ENCODE measurements at regions not wholly inside any gene's neighbourhood (a gene's known extent, or its start where the extent isn't known, plus 50 kb on each side); places are given as distances from the start of the nearest gene placed in this dataset.

DNA sequence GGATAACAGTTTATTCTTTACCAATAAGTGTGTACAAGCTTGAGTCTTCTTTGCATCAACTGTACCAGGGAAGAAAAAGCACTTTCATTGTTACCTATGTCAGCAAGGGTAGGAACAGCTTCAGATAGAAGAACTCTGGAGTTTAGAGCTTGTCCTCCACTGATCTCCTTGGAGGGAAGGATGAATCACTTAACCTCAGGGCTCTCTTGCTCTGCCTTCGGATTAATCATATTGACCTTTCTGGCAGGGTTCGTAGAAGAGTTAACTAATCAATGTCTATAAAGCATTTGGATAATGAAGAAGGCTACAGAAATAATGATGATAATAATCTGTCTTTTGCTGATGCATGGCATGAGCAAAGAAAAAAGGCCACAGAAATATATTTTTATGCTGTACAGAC, 339.5 kb upstream of the TPK1 start:
- H3K4me1 ChIP-seq (ENCODE audit: insufficient read depth, low read length): no peaks in the 10 kb centered on the region
- no peak overlapping the region for H3K4me3 Mint-ChIP-seq
- no peak for TF ChIP-seq CTCF (IDR thresholded peaks at IDR 0.05)
- H3K36me3 Mint-ChIP-seq (ENCODE audit: low read depth): no peaks in the 10 kb centered on the region
- ATAC-seq (ENCODE audit: poor library complexity) (no peak), DNase-seq (no peak)
- H3K36me3 ChIP-seq (ENCODE audit: insufficient read depth, low read length): no peaks in the 10 kb centered on the region
- H3K4me3 ChIP-seq (ENCODE audit: low read length): no peak overlapping the region
- no peaks in the 10 kb centered on the region for H3K9me3 Mint-ChIP-seq
- ChIA-PET POLR2A (no interaction called here), CTCF (no interaction called here)
- no peaks in the 10 kb centered on the region for H3K9me3 ChIP-seq (ENCODE audit: control insufficient read depth in 1 of 2, insufficient read depth in 1 of 2, low read length in 2 of 2)
- intact Hi-C loops (cut with DNase I, micrococcal nuclease): no loop called here
- no peak overlapping the region for H3K27ac Mint-ChIP-seq
- H3K27me3 Mint-ChIP-seq: no peaks in the 10 kb centered on the region
- H3K27me3 ChIP-seq (ENCODE audit: control insufficient read depth in 1 of 2, insufficient read depth in 2 of 2, low read length in 2 of 2): no peaks in the 10 kb centered on the region
- no peak overlapping the region for H3K27ac ChIP-seq (ENCODE audit: low read depth in 1 of 2, low read length in 2 of 2)
- no peaks in the 10 kb centered on the region for H3K4me1 Mint-ChIP-seq (ENCODE audit: low read depth)

DNA sequence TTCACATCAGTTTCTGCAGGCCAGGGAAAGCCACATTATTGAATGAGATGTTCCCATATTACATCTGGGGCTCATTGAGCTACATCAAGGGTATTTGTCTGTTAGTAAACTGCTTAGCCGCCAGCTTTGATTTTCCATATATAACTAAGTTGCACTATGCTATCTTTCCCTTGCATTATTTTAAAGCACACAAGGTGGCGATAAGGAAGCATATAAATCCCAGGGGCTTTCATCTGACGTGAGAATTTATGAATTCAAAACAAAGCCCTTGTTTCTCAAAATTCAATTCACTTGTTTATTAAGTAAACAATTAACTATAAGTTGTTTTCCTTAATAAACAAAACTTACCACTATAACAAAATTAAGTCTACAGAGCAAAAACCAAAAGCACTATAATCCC, 334.1 kb upstream of the TPK1 start:
- no peaks in the 10 kb centered on the region for H3K27me3 ChIP-seq (ENCODE audit: control insufficient read depth in 1 of 2, insufficient read depth in 2 of 2, low read length in 2 of 2)
- ATAC-seq (ENCODE audit: poor library complexity): no peak
- H3K36me3 ChIP-seq (ENCODE audit: insufficient read depth, low read length): no peaks in the 10 kb centered on the region
- Mint-ChIP-seq H3K27me3 (no peaks in the 10 kb centered on the region), H3K27ac (no peak overlapping the region), H3K4me1 (ENCODE audit: low read depth) (no peaks in the 10 kb centered on the region), H3K9me3 (no peaks in the 10 kb centered on the region), H3K36me3 (ENCODE audit: low read depth) (no peaks in the 10 kb centered on the region), H3K4me3 (no peak overlapping the region)
- TF ChIP-seq CTCF (IDR thresholded peaks at IDR 0.05): no peak
- ChIA-PET POLR2A (no interaction called here), CTCF (no interaction called here)
- H3K9me3 ChIP-seq (ENCODE audit: control insufficient read depth in 1 of 2, insufficient read depth in 1 of 2, low read length in 2 of 2): no peaks in the 10 kb centered on the region
- H3K27ac ChIP-seq (ENCODE audit: low read depth in 1 of 2, low read length in 2 of 2): no peak overlapping the region
- no peak for DNase-seq
- H3K4me3 ChIP-seq (ENCODE audit: low read length): no peak overlapping the region
- no peaks in the 10 kb centered on the region for H3K4me1 ChIP-seq (ENCODE audit: insufficient read depth, low read length)
- intact Hi-C loops (cut with DNase I, micrococcal nuclease): no loop called here

DNA sequence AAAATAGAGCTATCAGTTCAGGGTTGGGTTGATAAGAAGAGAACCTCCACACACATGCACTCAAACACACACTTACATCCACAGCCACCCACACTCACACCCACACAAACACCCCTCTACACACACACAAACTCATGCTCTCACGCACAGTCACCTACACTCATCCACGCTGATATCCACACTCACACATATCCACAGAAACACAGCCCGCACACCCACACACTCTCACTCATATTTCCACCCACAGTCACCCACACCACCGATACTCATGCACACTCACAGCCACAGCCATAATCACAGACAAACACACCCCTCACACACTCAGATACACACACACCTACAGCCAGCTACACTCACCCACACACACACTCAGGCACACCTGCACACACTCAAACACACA, 333.0 kb upstream of the TPK1 start:
- Histone ChIP-seq H3K27ac (ENCODE audit: low read depth in 1 of 2, low read length in 2 of 2) (no peak overlapping the region), H3K36me3 (ENCODE audit: insufficient read depth, low read length) (no peaks in the 10 kb centered on the region), H3K4me3 (ENCODE audit: low read length) (no peak overlapping the region), H3K27me3 (ENCODE audit: control insufficient read depth in 1 of 2, insufficient read depth in 2 of 2, low read length in 2 of 2) (no peaks in the 10 kb centered on the region), H3K9me3 (ENCODE audit: control insufficient read depth in 1 of 2, insufficient read depth in 1 of 2, low read length in 2 of 2) (no peaks in the 10 kb centered on the region), H3K4me1 (ENCODE audit: insufficient read depth, low read length) (no peaks in the 10 kb centered on the region)
- intact Hi-C loops (cut with DNase I, micrococcal nuclease): no loop called here
- ATAC-seq (ENCODE audit: poor library complexity) (no peak), DNase-seq (no peak)
- H3K27me3 Mint-ChIP-seq: no peaks in the 10 kb centered on the region
- H3K4me1 Mint-ChIP-seq (ENCODE audit: low read depth): no peaks in the 10 kb centered on the region
- H3K9me3 Mint-ChIP-seq: no peaks in the 10 kb centered on the region
- no peaks in the 10 kb centered on the region for H3K36me3 Mint-ChIP-seq (ENCODE audit: low read depth)
- POLR2A ChIA-PET: no interaction called here
- no peak overlapping the region for H3K4me3 Mint-ChIP-seq
- no peak for TF ChIP-seq CTCF (IDR thresholded peaks at IDR 0.05)
- no peak overlapping the region for H3K27ac Mint-ChIP-seq
- CTCF ChIA-PET: no interaction called here
